ENCODE measurements at regions not wholly inside any gene's neighbourhood (a gene's known extent, or its start where the extent isn't known, plus 50 kb on each side); places are given as distances from the start of the nearest gene placed in this dataset.
A peak's percentile ranks its signal among the peaks of the same experiment; 100 is the strongest.

DNA sequence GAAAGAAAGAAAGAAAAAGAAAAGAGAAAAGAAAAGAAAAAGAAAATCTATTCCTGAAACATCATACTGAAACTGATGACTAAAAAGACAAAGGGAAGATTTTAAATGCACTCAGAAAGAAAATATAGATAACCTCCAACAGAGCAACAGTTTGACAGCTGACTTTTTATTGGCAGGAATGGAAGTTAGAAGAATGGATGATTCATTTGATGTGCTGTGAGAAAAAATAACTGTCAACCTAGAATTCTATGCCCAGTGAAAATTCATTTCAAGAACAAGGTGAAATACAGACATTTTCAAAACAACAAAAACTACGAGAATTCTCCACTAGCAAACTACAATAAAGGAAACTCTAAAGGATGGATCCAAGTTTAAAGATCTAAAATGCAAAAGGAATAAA, 50.5 kb upstream of the HSPA12A start:
- DNase-seq (ENCODE audit: low spot score), result no peak

DNA sequence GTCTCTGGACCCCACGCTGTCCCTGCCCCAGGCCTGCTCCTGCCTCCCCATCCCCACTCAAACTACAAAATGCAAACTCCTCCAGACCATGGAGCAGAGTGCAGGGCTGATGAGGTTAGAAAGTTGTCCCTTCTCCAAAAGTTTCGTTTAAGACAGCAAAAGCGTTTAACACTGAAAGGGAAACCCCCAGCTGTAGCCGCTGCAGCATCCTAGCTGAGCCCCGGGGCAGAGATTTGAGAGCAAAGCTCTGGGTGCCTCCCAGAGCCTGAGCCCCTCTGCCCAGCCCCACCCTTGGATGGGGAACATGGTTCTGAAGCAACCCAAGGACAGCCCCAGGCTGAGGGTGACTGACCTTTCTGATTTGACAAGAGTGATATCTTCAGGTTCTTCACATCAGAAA, 52.8 kb upstream of the ENO4 start:
- DNase-seq (ENCODE audit: low spot score), result no peak

GRCh38 chr10:116796910-116797513, 52.3 kb upstream of the ENO4 start:
- DNase-seq (ENCODE audit: low spot score), result peak; percentile 71

DNA sequence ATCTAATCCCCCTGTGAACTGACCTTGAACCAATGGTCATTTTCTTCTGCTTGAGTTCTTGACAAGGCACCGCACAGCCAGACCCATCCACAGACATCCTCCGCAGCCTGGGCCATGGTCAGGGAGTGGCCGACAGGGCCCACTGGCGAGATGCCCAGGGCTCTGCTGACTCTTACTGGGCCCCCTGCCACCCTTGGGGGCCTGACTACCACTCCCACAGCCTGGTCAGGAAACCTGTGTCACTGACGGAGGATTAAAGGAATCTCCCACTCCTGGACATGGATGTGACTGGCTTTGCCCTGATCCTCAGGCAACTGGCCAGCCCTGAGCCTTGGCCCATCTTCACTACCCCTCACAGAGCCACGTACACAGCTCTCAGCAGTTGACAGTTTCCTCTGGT, 50.4 kb upstream of the ENO4 start:
- no peak for DNase-seq (ENCODE audit: low spot score)

All from germinal center (tissue), 1 donor.